BE2C (cell line): ENCODE measurements at regions not wholly inside any gene's neighbourhood (a gene's known extent, or its start where the extent isn't known, plus 50 kb on each side); places are given as distances from the start of the nearest gene placed in this dataset.

Source experiments
- DNase-seq: peaks from one replicate; pipeline ENCODE4 v3.0.0-alpha.2; 2020
- H3K27me3 ChIP-seq: fragments of 250-450 bp; sonication (Bioruptor Pico); 2 replicates; pipeline ENCODE4 v1.5.1; 2020; ENCODE audit warnings: mild to moderate bottlenecking
- H3K36me3 ChIP-seq: fragments of 250-450 bp; sonication (Bioruptor Pico); 2 replicates; pipeline ENCODE4 v1.5.1; 2020; ENCODE audit warnings: mild to moderate bottlenecking
- H3K4me1 ChIP-seq: fragments of 250-450 bp; sonication (Bioruptor Pico); 2 replicates; pipeline ENCODE4 v1.5.1; 2020
- H3K4me3 ChIP-seq: 2 replicates; pipeline ENCODE4 v1.5.1; 2011; ENCODE audit warnings: low read depth, low read length
- H3K9me3 ChIP-seq: fragments of 250-450 bp; sonication (Bioruptor Pico); 2 replicates; pipeline ENCODE4 v1.5.1; 2020
- TF ChIP-seq, protein P1 (sequence below): IDR thresholded peaks from 2 replicates; pipeline ENCODE4 v1.5.1; 2012; ENCODE audit warnings: mild to moderate bottlenecking, low read depth, low read length

DNA sequence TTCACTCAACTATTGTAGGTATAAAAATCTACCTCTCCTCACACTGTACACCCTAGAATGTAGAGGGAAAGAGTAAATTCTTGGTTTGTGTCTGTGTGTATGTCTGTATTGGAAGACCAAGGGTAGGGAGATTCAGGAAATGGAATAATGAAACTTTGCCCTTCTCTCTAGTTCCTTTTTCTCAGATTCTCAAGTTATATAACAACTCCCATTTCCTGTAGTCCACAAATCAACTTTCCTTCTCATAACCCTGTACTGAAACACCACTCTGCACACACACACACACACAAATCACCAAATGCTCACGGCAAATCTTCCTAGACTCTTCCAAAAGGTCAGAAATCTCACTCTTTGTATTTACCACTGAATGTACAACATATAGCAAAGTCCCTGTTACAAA lies 824.5 kb upstream of the DIAPH2 start:
- Histone ChIP-seq H3K4me3 (no peak overlapping the region), H3K27me3 (no peaks in the 10 kb centered on the region), H3K9me3 (no peaks in the 10 kb centered on the region), H3K4me1 (no peaks in the 10 kb centered on the region), H3K36me3 (no peaks in the 10 kb centered on the region)
- TF ChIP-seq, protein P1, sequence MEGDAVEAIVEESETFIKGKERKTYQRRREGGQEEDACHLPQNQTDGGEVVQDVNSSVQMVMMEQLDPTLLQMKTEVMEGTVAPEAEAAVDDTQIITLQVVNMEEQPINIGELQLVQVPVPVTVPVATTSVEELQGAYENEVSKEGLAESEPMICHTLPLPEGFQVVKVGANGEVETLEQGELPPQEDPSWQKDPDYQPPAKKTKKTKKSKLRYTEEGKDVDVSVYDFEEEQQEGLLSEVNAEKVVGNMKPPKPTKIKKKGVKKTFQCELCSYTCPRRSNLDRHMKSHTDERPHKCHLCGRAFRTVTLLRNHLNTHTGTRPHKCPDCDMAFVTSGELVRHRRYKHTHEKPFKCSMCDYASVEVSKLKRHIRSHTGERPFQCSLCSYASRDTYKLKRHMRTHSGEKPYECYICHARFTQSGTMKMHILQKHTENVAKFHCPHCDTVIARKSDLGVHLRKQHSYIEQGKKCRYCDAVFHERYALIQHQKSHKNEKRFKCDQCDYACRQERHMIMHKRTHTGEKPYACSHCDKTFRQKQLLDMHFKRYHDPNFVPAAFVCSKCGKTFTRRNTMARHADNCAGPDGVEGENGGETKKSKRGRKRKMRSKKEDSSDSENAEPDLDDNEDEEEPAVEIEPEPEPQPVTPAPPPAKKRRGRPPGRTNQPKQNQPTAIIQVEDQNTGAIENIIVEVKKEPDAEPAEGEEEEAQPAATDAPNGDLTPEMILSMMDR, result no peak
- DNase-seq, result no peak

DNA sequence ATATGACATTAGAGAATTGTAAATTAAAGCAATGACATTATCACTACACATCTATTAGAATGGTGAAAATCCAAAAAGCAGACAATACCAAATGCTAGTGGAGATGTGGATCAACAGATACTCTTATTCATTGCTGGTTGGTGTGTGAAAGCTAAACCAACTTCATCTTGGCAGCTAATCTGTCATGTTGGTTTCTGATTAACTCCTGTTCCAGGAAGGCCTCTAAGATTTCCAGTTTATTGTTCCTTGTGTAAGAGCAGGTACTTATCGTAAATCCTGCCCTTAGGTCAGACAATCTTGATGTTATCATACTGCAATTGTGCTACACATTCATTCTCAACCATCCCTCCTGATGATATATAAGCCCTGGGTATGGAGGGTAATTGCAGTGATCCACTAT lies 809.0 kb upstream of the DIAPH2 start:
- no peak for DNase-seq
- Histone ChIP-seq H3K4me1 (no peaks in the 10 kb centered on the region), H3K36me3 (no peaks in the 10 kb centered on the region), H3K9me3 (no peaks in the 10 kb centered on the region), H3K4me3 (no peak overlapping the region), H3K27me3 (no peaks in the 10 kb centered on the region)
- TF ChIP-seq, protein P1, result no peak

DNA sequence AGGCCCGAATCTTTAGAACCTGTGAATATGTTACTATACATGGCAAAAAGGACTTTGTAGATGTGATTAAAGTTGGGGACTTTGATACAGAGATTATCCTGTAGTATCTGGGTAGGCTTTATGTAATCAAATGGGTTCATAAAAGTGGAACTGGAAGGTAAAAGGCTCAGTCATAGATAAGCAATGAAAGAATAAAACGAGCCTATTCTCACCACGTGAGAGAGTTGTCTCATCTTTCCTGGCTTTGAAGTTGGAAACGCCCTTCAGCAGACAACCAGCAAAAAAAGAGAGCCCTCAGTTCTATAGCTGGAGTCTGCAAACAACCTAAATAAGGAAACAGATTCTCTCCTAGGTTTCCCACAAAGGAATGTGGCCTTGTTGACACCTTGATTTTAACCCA lies 805.8 kb upstream of the DIAPH2 start:
- Histone ChIP-seq H3K4me3 (no peak overlapping the region), H3K36me3 (no peaks in the 10 kb centered on the region), H3K27me3 (no peaks in the 10 kb centered on the region), H3K9me3 (no peaks in the 10 kb centered on the region), H3K4me1 (no peaks in the 10 kb centered on the region)
- DNase-seq, result no peak
- TF ChIP-seq, protein P1, result no peak

DNA sequence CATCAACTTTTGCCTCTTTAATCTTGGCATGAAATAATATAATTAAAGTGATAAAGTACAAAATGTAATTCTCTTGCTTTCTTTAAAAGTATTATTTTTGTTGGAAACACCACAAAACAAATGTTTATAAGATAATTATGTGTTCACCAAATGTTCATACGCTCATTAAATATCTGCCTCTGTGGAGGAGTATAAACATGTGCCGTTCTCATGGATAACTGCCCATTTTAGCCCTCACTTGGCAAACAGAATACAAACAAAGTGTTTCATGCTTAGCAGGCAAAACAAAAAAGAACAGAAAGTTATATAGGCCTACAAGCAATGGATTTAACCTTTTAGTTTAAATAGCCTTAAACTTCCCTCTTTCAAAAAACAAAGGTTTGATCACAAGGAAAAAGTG lies 800.5 kb upstream of the DIAPH2 start:
- no peaks in the 10 kb centered on the region for H3K36me3 ChIP-seq
- no peaks in the 10 kb centered on the region for H3K27me3 ChIP-seq
- TF ChIP-seq, protein P1, result no peak
- H3K4me1 ChIP-seq, result no peaks in the 10 kb centered on the region
- DNase-seq, result no peak
- no peak overlapping the region for H3K4me3 ChIP-seq
- no peaks in the 10 kb centered on the region for H3K9me3 ChIP-seq

DNA sequence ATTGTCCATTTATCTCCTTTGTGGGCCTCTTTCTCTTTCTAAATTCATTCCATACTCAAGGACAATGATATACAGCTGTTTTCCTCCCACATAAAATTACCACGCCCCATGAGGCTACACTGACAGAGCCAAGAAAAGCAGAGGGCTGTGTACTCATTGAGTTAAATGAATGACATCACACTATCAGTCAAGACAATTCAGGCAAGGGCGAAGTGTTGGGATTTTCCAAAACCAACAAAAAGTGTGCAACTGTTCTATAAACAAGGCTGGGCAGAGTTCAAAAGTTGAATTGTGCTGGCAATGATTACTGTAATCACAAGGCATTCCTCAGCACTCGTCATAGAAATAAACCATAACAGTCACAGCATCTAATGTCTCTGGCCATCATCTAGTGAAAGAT lies 799.6 kb upstream of the DIAPH2 start:
- Histone ChIP-seq H3K36me3 (no peaks in the 10 kb centered on the region), H3K4me3 (no peak overlapping the region), H3K27me3 (no peaks in the 10 kb centered on the region), H3K9me3 (no peaks in the 10 kb centered on the region), H3K4me1 (no peaks in the 10 kb centered on the region)
- DNase-seq, result no peak
- TF ChIP-seq, protein P1, result no peak

DNA sequence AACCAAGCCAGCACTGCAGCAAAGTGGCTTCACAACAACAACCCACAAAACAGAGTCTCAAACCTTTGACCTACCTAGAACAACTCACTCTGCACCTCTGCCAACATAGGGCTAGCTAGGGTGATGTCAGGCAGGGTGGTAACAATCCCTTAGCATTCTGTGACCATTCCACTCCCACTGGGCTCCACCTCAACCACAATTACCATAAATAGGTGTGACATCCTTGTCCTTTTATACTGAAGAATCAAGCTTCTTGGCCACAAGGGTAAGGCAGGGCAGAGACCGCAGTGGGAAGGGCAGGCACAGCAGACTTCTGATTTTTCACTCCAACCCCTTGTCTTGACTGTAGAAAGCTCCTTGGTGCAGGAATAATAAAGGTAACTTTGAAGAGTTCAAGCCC lies 795.4 kb upstream of the DIAPH2 start:
- TF ChIP-seq, protein P1, result no peak
- no peak for DNase-seq

More for the DNA sequence above, 795.4 kb upstream of the DIAPH2 start:
- Histone ChIP-seq H3K27me3 (no peaks in the 10 kb centered on the region), H3K4me1 (no peaks in the 10 kb centered on the region), H3K4me3 (no peak overlapping the region), H3K36me3 (no peaks in the 10 kb centered on the region), H3K9me3 (no peaks in the 10 kb centered on the region)
